Ureter (tissue), 1 donor: ENCODE measurements at regions not wholly inside any gene's neighbourhood (a gene's known extent, or its start where the extent isn't known, plus 50 kb on each side); places are given as distances from the start of the nearest gene placed in this dataset.
A peak's percentile ranks its signal among the peaks of the same experiment; 100 is the strongest.

Source experiments
- DNase-seq: peaks from one replicate; pipeline ENCODE4 v3.0.0-alpha.2; 2020; ENCODE audit warnings: low spot score
- donor health status: DM: yes; HTN: yes; CAD: no.

DNA sequence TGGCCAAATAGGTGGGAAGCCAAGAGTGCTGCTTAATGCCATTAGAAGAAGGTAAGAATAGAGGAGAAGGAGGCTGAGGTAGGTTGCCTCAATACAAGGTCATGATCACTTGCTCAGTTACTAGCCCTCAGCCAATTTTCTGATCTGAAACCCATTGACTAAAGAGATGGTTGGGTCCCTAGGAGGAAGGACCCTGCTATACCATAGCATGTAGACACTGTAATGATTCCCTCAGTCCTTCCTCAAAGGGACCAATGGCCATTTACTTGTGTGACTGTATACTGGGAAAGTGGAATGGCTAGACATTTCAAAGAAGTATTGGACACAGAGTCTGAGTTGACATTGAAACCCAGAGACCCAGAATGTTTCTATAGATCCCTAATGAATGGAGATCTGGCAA is 108.5 kb upstream of the MAP1B start:
- DNase-seq: no peak

DNA sequence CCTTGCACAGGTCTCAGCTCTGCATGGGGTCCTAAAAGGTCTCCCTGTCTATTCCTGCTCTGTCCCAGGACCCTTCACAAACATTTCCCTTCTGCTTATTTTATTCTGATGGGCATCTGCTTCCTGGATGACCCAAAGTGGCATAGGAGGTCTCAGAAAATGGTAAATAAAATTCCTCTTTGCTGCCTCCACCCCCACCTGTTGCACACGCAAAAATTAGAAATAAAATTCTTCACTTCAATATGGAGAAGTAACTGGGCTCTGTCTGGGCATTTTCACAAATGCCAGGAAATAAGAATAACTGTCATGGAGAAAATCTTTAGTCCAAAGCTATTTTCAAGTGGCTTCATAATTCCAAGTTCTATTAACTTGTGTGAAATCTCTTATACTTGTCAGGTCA is 106.6 kb upstream of the MAP1B start:
- no peak for DNase-seq

DNA sequence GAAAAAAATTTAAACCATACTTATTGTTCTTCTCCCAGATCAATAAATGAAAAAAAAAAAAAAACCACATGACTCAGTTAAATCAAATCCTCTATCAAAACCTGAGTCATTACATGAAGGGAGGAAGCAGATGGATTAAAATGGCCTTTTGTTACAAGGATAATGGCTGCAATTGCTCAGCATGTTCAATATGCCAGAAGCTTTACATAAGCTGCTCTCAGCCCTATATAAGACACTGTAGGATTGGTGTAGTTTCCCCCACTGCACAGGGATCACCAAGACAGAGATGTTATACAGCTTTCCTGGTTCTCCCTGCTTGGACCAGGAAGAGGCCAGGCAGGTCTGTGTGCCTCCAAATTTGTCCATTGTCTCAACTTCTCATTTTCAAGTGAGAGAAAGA is 101.6 kb upstream of the MAP1B start:
- no peak for DNase-seq

DNA sequence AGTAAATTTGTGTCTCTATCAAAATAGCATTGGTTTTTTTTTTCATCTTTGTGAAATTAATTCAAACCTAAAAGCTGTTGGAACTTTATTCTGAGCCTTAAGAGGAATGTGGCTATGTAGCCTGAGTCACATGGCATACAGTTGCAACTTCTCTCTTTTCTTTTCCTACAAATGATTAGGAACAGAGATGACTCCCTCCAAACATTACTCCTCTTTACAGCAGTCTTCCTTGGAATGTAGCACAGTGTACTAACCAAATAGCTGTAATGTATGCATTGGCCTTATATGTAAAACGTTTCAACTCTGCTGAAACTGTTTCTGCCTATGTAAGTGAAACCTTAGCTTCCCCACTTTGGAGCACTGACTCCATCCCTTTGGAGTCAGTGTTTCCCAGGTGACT is 100.9 kb upstream of the MAP1B start:
- no peak for DNase-seq

DNA sequence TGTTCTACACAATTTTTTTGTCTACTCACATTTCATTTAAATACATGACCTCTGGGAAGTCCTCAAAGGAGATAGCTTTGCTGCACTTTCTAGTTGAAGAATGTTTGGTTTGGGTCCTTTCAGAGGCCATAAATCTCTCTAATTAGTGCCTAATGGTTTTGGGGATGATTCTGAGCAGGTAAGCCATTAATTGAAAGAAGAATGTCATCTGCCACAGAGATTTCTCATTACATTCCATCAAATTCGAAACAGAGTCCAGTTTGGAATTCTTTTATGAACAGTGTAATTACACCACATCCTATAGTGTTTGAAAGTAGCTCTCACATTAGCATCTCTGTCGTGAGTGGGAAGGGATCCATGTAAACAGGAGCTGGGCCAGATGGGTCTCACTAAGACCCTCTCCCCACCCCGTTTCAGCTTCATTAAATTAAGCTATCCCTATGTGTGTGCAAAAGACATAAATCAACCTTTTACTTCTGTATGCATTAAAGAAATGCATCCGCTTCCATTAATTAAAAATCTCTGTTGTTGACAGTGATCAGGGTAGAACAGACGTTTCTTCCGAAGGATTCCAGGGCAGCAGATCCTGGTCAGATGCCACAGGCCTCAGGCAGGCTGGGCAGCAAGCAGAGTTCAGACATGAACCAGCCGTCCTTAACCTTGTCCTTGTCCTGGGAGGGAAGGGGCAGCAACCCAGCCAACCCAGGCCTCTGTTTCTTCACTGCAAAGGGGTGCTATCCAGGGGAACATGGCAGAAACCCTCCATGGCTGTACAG is 99.8 kb upstream of the MAP1B start:
- DNase-seq: no peak

DNA sequence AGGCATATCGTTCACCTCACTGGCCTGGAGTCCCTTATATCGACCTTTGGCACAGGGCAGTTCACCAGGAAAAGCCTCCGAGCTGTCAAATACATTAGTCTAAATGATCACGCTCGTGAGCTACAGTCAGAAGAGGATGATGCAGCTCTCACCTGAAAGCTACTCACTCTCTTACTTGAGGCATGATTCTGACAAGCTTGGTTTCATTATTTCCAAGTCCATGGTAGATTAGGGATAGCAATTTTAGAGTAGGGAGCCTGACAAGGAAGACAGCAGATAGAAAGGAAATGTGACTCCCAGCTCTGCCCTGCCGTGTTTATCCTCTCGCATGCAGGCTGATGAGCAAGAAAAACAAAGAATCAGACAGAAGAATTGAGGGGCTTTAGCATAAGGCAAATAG is 98.0 kb upstream of the MAP1B start:
- DNase-seq: no peak

DNA sequence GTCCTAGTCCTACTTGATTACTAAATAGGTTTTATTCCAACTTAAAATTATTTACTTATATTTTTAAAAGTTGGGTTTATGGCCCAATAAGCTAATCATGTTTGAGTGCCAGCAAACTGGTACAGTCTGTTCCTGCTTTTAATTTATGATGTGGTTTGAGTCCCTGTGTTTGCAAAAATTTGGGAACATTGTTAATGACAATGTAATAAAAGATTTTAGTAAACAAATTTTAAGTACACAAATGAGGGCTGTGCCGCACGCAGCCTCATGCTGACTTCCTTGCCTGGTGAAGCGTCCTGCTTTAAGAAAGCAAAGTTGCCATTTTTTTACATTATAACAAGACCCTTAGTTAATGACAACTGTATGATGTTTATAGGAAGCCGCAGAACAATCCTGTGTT is 96.8 kb upstream of the MAP1B start:
- DNase-seq: no peak

DNA sequence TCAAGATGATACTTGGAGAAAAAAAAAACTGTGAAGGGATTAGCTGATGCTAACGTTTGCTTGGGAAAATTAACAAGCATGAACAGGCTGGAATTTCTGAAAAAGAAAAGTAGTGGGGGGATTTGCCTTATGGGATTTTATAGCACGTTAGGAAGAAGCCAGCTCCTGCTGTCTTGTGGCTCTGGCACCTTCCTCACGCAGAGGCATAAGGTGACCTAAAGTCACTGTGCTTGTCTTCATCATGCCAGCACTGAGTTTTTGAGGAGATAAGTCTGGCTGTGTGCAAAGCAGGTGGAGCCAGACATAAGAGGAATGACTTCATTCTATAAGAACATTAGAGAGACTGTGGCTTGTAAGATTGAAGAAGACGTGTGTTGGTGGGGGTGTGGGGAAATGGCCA is 94.4 kb upstream of the MAP1B start:
- DNase-seq: no peak

DNA sequence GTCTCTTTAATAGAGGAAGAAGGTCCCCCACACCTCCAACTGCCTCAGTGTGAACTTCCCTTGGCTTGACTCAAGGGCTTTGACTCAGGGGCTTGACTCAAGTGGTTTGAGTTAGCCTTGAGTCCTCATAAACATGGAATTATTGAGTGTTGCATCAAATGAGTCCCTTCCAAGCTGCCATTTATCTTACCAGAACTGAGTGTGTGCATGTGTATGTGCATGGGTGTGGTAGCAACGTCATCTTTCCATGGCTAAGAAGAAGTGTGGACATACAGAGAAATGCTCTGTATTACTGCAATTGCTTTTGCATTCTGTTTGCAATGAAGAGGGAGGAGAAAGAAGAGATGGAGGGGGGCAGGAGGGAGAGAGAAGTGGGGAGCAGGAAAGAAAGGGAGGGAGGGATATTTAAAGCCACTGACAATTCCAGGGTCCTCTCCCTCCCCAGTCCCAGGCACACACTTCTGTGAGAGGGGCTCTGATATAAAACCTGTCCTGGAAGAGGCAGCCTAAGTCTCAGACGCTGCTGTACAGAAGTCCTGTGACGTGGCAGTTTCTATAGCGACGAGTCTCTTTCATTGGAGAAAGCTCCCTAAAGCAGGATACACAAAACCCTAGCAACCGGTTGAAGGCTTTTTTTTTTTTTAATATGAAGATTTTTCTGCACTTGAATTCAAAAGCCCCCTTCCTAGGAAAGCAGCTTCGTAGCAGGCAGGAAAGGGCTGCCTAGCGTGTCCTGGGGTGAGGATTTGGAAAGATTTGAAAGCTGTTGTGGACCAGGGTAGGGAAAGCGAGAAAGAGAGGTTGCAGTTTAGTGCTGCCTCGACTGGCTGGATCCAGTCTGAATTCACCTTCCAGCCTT is 93.3 kb upstream of the MAP1B start:
- DNase-seq: no peak

DNA sequence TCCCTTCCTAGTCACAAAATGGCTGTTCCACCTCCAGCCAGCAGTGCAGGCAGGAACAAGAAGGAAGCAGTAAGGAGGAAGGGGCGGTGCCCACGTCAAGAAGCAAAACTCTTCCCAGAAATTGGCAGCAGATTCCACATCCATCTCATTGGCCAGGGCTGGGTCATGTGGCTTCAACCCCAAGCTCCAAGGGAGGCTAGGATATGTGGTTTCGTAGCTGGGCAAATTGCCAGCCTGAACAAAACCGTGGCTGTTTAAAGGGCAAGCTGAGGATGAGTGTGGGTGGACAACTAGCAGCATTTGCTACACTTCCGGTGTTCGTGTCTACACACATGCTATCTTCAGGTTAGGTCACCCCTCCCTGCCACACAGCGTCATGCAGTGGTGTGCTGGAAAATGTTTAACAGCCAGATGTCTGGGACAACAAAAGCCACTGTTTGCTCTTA is 92.1 kb upstream of the MAP1B start:
- DNase-seq: peak; percentile 45

DNA sequence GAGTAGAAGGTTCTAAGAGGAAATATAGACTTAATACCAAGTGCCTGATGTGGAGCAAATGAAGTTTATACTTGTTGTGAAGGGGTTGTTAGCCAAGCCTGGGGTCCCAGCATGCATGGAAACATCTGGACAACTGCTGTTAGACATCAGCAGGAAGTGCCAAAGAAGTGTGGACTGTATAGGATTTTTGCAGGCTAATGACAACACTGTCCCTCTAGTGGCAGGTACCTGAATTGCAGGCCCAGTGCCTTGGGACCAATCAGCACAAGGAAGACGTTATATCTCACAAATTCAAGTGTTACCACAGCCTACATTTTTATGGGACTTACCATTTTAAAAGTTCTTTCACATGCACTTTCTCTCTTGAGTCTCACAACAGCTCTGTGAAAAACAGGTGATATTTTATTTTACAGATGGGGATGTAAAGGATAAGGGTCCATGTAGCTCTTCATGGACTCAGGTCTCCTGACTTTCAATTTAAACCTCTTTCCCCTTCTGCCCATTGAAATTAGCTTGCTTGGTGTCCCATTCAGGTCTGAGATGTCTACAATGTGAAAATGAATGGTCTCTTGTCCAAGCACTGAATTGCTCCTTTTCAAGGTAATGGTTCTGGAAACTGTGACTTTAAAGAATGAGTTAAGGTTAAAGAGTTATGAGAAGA is 89.0 kb upstream of the MAP1B start:
- DNase-seq: no peak

DNA sequence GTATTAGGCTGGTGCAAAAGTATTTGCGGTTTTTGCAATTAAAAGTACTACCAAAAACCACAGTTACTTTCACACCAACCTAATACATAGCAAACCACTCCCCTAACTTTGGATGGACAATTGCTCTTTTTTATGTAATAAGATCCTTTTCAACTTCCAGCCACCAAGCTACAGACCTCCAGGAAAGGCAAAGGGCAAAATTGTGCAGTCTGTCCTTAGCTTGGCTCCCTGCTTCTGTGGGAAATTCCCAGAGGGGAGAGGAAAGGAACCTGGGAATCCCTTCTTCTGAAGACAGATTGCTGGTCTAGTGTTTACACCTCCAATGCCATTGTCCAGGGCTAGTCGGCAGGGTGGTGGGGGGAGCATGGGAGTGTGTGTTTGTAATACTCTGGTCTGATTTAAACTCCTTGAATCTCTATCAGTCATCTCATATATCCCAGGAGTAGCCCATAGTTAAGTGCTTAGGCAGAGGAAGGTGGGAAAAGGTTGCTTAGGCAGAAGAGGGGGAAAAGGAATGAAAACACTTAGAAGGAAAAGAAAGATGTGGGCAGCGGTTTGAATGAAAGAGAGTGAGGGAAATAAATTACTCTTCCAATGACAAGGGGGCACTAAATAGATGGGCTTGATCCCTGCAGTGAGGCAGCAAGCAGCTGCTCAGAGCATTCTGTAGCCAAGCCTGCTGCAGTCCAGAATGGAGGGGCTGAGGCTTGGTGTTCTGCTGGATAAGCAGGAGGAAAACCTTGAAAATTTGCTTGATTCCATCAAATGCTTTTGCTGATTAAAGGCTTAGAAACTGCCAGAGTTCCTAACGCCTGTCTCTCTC is 86.9 kb upstream of the MAP1B start:
- no peak for DNase-seq

DNA sequence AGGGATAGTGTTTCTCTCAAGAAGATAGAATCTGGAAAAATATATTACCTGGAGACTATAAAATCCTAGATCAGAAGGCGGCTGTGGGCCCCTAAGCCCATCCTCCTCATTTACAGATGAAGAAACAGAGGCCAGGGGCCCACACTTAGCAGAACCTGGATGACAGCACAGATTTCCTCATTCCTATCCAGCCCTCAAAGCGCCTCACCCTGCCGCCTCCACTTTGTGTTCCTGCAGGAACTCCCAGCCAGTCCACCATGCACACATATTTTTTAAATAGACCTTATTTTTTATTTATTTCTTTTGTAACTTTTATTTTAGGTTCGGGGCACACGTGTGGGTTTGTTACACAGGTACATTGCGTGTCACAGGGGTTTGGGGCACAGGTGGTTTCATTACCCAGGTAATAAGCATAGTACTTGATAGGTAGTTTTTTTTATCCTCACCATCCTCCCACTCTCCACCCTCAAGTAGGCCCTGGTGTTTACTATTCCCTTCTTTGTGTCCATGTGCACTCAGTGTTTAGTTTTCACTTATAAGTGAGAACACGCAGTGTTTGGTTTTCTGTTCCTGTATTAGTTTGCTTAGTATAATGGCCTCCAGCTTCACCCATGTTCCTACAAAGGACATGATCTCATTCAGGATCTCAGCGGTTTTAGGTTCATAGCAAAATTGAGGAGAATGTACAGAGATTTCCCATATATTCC is 85.5 kb upstream of the MAP1B start:
- DNase-seq: no peak

DNA sequence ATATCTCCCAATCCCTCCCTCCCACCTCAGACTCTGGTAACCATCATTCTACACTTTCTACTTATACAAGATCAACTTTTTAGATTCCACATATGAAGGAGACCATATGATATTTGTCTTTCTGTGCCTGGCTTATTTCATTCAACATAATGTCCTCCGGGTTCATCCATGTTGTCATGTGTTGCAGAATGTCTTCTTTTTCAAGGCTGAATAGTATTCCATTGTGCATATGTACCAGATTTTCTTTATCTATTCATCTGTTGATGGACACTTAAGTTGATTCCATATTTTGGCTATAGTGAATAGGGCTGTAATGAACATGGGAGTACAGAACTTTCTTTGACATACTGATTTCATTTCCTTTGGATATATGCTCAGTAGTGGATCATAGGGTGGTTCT is 78.9 kb upstream of the MAP1B start:
- DNase-seq: no peak

DNA sequence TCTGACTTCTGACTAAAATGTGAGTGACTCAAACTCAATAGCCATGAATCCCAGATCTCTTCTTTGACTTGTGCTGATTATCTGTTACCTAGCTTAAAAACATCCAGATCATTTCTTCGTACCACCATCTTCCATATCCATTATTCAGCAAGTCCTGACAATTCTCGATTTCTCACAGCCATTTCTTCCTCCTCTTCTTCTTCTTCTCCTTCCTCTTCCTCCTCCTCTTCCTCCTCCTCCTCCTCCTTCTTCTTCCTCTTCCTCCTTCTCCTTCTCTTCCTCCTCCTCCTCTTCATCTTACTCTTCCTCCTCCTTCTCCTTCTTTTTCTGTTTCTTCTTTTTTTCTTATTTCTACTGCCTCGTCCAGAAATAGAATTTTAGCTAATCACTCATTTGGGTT is 77.0 kb upstream of the MAP1B start:
- DNase-seq: no peak

DNA sequence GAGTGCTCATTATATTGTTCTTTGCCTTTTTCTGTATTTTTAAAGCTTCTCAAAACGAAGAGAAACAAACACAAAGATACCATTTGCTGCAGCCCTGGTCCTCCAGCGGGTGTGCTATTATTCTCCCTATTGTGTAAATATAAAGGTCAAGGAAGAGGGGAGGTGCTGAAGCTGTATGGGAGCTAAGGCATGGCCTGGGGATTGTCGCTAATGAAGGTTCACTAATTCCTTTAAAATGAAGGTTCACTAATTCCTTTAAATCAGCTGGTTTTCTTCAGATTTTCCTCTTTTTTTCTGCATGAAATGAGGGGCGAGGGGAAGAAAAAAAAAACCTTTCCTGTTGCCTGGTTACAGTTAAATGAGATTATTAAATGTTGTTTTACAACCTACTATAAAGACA is 74.5 kb upstream of the MAP1B start:
- no peak for DNase-seq

DNA sequence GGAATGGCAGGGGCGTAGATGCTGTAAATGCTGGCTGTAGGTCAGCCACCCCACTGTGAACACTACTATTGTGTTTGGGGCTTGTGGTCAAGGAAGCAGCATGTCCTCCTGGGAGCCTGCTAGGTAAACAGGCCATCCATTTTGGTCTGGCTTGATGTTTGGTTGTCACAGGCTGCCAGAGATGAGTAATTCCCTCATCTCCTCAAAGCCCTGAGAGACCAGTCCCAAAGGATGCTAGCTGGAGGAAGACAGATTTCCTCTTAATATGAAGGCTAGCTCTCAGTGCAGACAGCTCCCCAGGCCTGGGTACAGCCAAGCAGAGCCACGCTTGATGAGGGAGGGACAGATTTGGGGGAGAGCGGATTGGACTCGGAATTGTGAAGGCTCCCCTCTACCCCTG is 72.5 kb upstream of the MAP1B start:
- DNase-seq: no peak

DNA sequence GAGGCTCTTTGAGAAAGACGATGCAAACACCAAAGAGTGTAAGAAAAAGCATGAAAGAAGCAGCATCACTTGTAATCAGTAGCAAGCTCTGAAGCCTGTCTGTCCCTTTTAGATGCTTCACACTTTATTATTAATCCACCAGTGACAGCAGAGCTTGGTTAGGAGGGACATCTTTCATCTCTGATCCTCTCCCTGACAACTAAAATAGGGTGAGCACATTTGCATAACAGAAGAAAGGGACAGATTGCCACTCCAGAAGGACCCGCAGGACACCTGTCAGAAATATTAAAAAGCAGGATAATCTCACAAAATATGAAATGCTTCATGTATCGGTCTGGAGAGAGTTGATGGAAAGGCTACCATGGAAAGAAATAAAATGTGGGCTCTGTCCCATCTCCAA is 71.4 kb upstream of the MAP1B start:
- no peak for DNase-seq

DNA sequence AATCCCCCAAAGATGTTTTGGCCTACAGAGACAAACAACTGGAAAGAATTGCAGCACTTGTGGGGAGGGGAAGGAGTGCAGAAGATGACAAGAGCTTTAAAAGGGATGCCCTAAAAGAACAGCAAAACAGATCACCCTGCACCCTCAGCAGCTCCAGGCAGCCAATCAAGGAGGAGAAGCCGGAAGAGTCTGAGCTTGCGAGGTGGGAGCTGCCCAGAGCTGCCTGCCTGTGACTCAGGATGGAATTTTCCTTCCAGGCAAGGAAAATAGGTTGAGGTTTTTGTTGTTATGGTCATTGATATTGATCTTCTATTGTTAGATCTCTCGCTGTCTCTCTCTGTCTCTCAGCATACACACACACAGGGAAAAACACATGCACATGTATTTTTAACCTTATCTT is 70.3 kb upstream of the MAP1B start:
- DNase-seq: no peak

DNA sequence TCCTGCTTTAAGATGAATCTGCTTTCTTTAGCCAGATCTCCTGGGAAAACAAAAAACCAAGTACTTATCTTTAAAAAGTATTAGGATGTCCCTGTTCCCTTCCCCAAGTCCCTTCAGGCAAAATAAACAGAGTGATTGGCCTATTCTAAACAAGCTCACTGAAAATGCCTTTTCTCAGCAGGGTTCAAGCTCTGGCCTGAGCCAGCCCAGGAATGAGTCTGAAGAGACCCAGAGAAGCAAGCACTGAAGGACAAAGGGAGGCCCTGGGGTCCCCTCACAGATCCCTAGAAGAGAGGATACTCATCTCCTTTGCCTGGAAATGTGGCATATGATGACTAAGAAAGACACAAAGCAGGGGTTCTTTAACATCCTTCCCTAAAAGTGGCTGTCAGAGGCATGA is 66.8 kb upstream of the MAP1B start:
- DNase-seq: no peak

DNA sequence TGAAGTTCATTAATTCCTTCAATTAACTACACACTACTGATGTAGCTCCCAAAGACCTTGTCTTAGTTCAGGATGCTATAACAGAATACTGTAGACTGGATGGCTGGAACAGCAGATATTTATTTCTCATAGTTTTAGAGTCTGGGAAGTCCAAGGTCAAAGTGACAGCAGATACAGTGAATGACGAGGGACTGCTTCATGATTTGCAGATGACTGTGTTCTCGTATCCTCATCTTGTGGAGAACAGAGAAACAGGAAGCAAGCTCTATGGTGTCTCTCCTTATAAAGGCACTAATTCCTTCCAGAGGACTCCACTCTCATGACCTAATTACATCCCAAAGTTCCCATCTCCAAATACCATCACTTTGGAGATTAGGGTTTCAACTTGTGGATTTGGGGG is 65.6 kb upstream of the MAP1B start:
- DNase-seq: no peak
